LNCaP clone FGC (cell line): ENCODE measurements at regions not wholly inside any gene's neighbourhood (a gene's known extent, or its start where the extent isn't known, plus 50 kb on each side); places are given as distances from the start of the nearest gene placed in this dataset.

ENCODE experiments used
- DNase-seq: peaks from one replicate; pipeline ENCODE4 v3.0.0-alpha.2; 2011; ENCODE audit warnings: low read depth
- H3K4me3 ChIP-seq: 2 replicates; pipeline ENCODE4 v1.5.1; 2011; ENCODE audit warnings: mild to moderate bottlenecking, low read depth, low read length, control low read depth
- TF ChIP-seq, protein P1 (sequence below): IDR thresholded peaks from 2 replicates; pipeline ENCODE4 v1.5.1; 2012; ENCODE audit warnings: mild to moderate bottlenecking; ENCODE audit not compliant: control insufficient read depth, insufficient read depth; ENCODE audit errors: extremely low read depth

DNA sequence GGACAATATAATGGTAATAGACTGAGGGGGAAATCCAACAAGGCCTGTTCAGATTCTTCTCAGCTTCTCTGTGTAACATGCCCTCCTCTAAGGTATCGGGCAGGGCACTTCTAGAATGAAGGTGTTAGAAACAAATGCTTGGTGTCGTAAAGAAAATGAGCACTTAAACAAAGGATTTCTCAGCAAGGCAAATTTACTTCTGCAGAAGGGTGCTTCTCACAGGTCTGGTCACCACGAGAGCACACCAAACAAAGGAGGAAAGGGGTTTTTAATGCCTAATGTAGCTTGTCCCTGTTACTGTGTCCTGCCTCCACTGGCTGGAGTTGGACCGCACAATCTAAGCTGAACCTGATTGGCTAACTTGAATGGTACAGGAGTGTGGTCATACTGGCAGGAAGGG, 642.6 kb upstream of the CDH8 start:
- H3K4me3 ChIP-seq: no peak overlapping the region
- no peak for DNase-seq
- TF ChIP-seq, protein P1, sequence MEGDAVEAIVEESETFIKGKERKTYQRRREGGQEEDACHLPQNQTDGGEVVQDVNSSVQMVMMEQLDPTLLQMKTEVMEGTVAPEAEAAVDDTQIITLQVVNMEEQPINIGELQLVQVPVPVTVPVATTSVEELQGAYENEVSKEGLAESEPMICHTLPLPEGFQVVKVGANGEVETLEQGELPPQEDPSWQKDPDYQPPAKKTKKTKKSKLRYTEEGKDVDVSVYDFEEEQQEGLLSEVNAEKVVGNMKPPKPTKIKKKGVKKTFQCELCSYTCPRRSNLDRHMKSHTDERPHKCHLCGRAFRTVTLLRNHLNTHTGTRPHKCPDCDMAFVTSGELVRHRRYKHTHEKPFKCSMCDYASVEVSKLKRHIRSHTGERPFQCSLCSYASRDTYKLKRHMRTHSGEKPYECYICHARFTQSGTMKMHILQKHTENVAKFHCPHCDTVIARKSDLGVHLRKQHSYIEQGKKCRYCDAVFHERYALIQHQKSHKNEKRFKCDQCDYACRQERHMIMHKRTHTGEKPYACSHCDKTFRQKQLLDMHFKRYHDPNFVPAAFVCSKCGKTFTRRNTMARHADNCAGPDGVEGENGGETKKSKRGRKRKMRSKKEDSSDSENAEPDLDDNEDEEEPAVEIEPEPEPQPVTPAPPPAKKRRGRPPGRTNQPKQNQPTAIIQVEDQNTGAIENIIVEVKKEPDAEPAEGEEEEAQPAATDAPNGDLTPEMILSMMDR: no peak

- no peak for DNase-seq
- no peak overlapping the region for H3K4me3 ChIP-seq
- TF ChIP-seq, protein P1: no peak
These were observed 640.1 kb upstream of the CDH8 start for GRCh38 chr16:62676306-62676705.

GRCh38 chr16:62665269-62665668, 629.0 kb upstream of the CDH8 start:
- H3K4me3 ChIP-seq: no peak overlapping the region
- no peak for DNase-seq
- TF ChIP-seq, protein P1: no peak

GRCh38 chr16:62664566-62664965, 628.3 kb upstream of the CDH8 start:
- no peak for DNase-seq
- H3K4me3 ChIP-seq: no peak overlapping the region
- TF ChIP-seq, protein P1: no peak

GRCh38 chr16:62661435-62661834, 625.2 kb upstream of the CDH8 start:
- H3K4me3 ChIP-seq: no peak overlapping the region
- TF ChIP-seq, protein P1: no peak

DNA sequence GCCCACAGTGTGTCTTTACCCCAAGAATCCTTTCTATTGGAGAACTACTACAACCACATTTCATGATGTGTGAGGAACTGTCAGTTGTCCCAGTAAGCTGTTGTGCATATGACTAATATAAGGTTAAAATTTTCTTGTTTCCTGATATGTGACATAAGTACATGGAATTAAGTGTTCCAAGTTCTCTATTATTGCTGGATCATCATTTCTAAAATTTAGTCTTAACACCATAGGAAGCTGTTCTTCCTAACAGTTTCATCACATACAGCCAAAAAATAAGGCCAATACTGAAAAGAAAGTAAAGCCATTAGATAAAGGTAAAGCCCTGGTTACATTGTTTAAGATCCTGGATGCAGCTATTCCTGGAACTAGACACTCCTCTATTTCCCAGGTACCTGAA, 620.9 kb upstream of the CDH8 start:
- TF ChIP-seq, protein P1: no peak

More at GRCh38 chr16:62661435-62661834, 625.2 kb upstream of the CDH8 start:
- DNase-seq: no peak

GRCh38 chr16:62652441-62653120, 616.3 kb upstream of the CDH8 start:
- TF ChIP-seq, protein P1: no peak
- DNase-seq: no peak
- no peak overlapping the region for H3K4me3 ChIP-seq

More for the DNA sequence above, 620.9 kb upstream of the CDH8 start:
- DNase-seq: no peak
- H3K4me3 ChIP-seq: no peak overlapping the region
